Neuronal stem cell (in vitro differentiated cells): ENCODE measurements at regions not wholly inside any gene's neighbourhood (a gene's known extent, or its start where the extent isn't known, plus 50 kb on each side); places are given as distances from the start of the nearest gene placed in this dataset.
"Not testable (repeated sequence)": the region's sequence is repeated elsewhere in the genome, so short reads cannot be mapped to it uniquely, and the experiment has no call there.

Experiments used
- DNase-seq: peaks from one replicate; pipeline ENCODE4 v3.0.0-alpha.2; 2013; ENCODE audit warnings: low spot score
- H2AFZ ChIP-seq: one replicate; pipeline ENCODE4 v1.6.1; 2013; ENCODE audit warnings: mild to moderate bottlenecking, low read length, inconsistent platforms
- H2AK5ac ChIP-seq: 2 replicates; pipeline ENCODE4 v1.6.1; 2013; ENCODE audit warnings: low read depth, mild to moderate bottlenecking, inconsistent platforms, low read length, moderate library complexity, mixed read lengths
- H2BK120ac ChIP-seq: 2 replicates; pipeline ENCODE4 v1.6.1; 2013; ENCODE audit warnings: low read depth, mild to moderate bottlenecking, inconsistent platforms, low read length, moderate library complexity, mixed read lengths
- H2BK12ac ChIP-seq: one replicate; pipeline ENCODE4 v1.6.1; 2013; ENCODE audit warnings: low read length, inconsistent platforms
- H2BK15ac ChIP-seq: 2 replicates; pipeline ENCODE4 v1.6.1; 2013; ENCODE audit warnings: mild to moderate bottlenecking, low read length, inconsistent platforms, mixed read lengths
- H2BK5ac ChIP-seq: one replicate; pipeline ENCODE4 v1.6.1; 2013; ENCODE audit warnings: inconsistent platforms, mild to moderate bottlenecking, low read length, moderate library complexity
- H3K14ac ChIP-seq: one replicate; pipeline ENCODE4 v1.6.1; 2013; ENCODE audit warnings: low read length, inconsistent platforms
- H3K18ac ChIP-seq: 2 replicates; pipeline ENCODE4 v1.6.1; 2013; ENCODE audit warnings: low read length, inconsistent platforms
- H3K23ac ChIP-seq: 2 replicates; pipeline ENCODE4 v1.6.1; 2013; ENCODE audit warnings: low read depth, mild to moderate bottlenecking, mixed read lengths, low read length, inconsistent platforms; ENCODE audit not compliant: poor library complexity
- H3K27ac ChIP-seq: replicated peaks from 3 replicates; pipeline ENCODE4 v1.5.1; 2013; ENCODE audit warnings: low read length, inconsistent platforms
- H3K27me3 ChIP-seq, 3 experiments: 2 replicates each; pipeline ENCODE4 v1.6.1; 2013; ENCODE audit warnings: low read length in 3 of 3, mild to moderate bottlenecking in 2 of 3, inconsistent platforms in 1 of 3, low read depth in 1 of 3, mixed read lengths in 1 of 3, moderate library complexity in 1 of 3; ENCODE audit not compliant: control insufficient read depth in 3 of 3, insufficient read depth in 3 of 3
- H3K36me3 ChIP-seq, 2 donors: replicated peaks in 1 of 2; 2 replicates each; pipeline ENCODE4 v1.6.1; 2013; ENCODE audit warnings: low read length in 2 of 2; ENCODE audit not compliant: control insufficient read depth in 2 of 2, insufficient read depth in 2 of 2
- H3K4ac ChIP-seq: 2 replicates; pipeline ENCODE4 v1.6.1; 2013; ENCODE audit warnings: inconsistent platforms, mild to moderate bottlenecking, low read length, moderate library complexity
- H3K4me1 ChIP-seq, 2 donors: 1 replicate in 1 of 2; 2 replicates in 1 of 2; pipeline ENCODE4 v1.6.1; 2013; ENCODE audit warnings: low read length in 2 of 2, low read depth in 1 of 2; ENCODE audit not compliant: control insufficient read depth in 2 of 2, insufficient read depth in 1 of 2
- H3K4me2 ChIP-seq: one replicate; pipeline ENCODE4 v1.6.1; 2013; ENCODE audit warnings: mild to moderate bottlenecking, low read length, inconsistent platforms; ENCODE audit not compliant: insufficient read depth, poor library complexity, severe bottlenecking
- H3K4me3 ChIP-seq, 2 donors: 2 replicates each; pipeline ENCODE4 v1.5.1; 2013; ENCODE audit warnings: low read length in 2 of 2, mild to moderate bottlenecking in 2 of 2, inconsistent platforms in 1 of 2, moderate library complexity in 1 of 2
- H3K79me1 ChIP-seq: one replicate; pipeline ENCODE4 v1.6.1; 2013; ENCODE audit warnings: low read depth, mild to moderate bottlenecking, inconsistent platforms, low read length, moderate library complexity
- H3K9ac ChIP-seq: one replicate; pipeline ENCODE4 v1.6.1; 2013; ENCODE audit warnings: mild to moderate bottlenecking, low read depth, low read length, inconsistent platforms; ENCODE audit not compliant: poor library complexity
- H3K9me3 ChIP-seq, 2 donors: replicated peaks in 1 of 2; 2 replicates each; pipeline versions ENCODE3 to v1.6.1; 2013; ENCODE audit warnings: low read length in 2 of 2, mild to moderate bottlenecking in 2 of 2, inconsistent platforms in 1 of 2, low read depth in 1 of 2, mixed read lengths in 1 of 2, moderate library complexity in 1 of 2; ENCODE audit not compliant: control insufficient read depth in 2 of 2, insufficient read depth in 1 of 2
- H4K8ac ChIP-seq: one replicate; pipeline ENCODE4 v1.6.1; 2013; ENCODE audit warnings: low read depth, mild to moderate bottlenecking, inconsistent platforms, low read length, moderate library complexity
- H4K91ac ChIP-seq: one replicate; pipeline ENCODE4 v1.6.1; 2013; ENCODE audit warnings: low read length, low read depth, mild to moderate bottlenecking, inconsistent platforms; ENCODE audit not compliant: poor library complexity
- WGBS, 2 donors: extraction: QIAGEN DNeasy Blood & Tissue Kit; methylation state at CpG; one replicate each; pipeline ENCODE4 v1.1.7; 2013; ENCODE audit warnings: missing lambda C conversion rate in 2 of 2, mixed read lengths in 1 of 2; ENCODE audit not compliant: insufficient read length in 2 of 2, insufficient replicate concordance in 1 of 2; ENCODE audit errors: extremely low coverage in 2 of 2; 5-methylcytosine and 5-hydroxymethylcytosine counted together

DNA sequence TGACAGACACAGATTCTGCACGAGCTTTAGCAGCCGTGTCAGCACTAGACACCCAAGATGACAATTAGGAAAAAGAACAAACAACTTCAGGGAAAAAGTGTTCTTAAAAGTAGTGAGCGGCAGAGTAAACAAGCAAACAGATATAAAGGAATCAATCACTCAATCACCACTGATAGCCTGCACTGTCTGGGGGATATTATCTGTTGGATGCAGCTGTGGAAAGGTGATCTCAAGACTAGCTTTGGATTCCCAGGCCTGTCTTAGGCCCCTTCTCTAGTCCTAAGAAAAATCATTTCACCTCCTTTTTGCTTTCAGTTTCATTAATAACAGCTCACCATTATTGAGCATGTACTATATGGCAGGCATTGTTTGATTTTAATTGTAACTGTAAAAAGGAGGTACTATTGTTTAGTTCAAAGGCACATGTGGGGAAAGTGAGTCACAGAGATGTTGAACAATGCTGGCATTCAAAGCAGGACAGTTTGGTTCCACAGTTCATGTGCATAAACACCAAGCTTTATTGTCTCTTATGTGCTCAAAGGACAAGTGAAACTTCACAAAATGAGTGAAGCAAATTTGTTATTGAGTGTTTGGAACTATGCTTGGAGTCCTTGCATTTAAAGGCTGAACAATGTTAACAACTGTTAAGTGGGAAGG, 147.3 kb upstream of the TCF4 start:
- Histone ChIP-seq H3K23ac (no peak overlapping the region), H3K9me3 (no peaks in the 10 kb centered on the region), H3K4ac (no peak overlapping the region), H4K8ac (no peak overlapping the region), H3K79me1 (no peaks in the 10 kb centered on the region), H2BK120ac (no peak overlapping the region), H2AFZ (no peak overlapping the region), H2BK5ac (no peak overlapping the region), H2BK15ac (no peak overlapping the region), H2BK12ac (no peak overlapping the region), H3K4me2 (no peak overlapping the region), H4K91ac (no peak overlapping the region), H3K18ac (no peak overlapping the region), H3K27ac (no peak overlapping the region), H3K4me3 (no peak overlapping the region), H2AK5ac (no peak overlapping the region), H3K9ac (no peak overlapping the region), H3K27me3 (no peaks in the 10 kb centered on the region), H3K14ac (no peak overlapping the region), H3K36me3 (no peaks in the 10 kb centered on the region), H3K4me1 (no peaks in the 10 kb centered on the region)
- no peak for DNase-seq
- no CpG with 5 or more reads among the region's 3 CpGs for WGBS, 2 donors

DNA sequence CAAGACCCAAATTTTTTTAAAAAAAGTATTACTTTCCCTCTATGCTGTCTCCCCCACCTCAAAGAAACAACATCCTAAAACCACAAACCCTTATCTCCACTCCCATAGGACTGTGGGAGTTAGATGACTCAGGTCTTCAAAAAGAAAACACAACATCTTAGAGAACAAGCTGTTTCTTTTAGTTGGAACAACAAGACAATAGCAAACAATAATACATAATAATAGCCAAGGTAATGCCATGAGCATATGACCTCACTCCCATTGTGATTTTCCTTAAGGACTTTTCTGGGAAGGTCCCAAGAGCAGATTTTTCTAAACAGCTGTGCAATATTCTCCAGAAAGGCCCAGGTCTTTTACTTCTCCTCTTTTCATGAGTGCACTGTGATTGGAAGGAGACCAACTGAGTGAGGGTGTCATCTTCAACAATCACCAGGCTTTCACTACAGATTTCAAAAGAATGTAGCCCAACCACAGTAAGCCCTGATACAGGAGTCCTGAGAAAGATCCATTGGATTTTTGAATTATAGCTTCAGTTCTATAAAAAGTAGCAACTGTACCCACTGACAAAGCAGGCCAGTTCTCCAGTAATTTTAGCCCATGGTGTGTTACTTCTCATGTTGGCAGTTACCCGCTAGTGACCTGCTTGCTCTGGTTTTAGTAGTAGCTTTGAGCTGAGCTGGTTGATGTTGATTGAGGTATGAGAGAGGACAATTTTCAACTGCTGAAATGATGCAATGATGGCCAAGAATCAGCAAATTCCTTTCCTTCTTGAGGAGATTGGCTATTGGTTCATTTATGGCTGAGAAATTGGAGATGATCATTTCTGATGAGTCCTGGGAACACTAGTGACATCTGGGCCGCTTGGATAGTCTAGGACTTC, 144.5 kb upstream of the TCF4 start:
- no peak overlapping the region for H3K23ac ChIP-seq
- no peak overlapping the region for H2BK120ac ChIP-seq
- no peak overlapping the region for H3K4me3 ChIP-seq
- H4K91ac ChIP-seq, result no peak overlapping the region
- H4K8ac ChIP-seq, result no peak overlapping the region
- H2BK5ac ChIP-seq, result no peak overlapping the region
- H2AK5ac ChIP-seq, result no peak overlapping the region
- H3K9me3 ChIP-seq, result no peaks in the 10 kb centered on the region
- no peak overlapping the region for H3K18ac ChIP-seq
- H3K9ac ChIP-seq, result no peak overlapping the region
- no peaks in the 10 kb centered on the region for H3K36me3 ChIP-seq
- no peak overlapping the region for H3K14ac ChIP-seq
- no peak overlapping the region for H3K4me2 ChIP-seq
- H3K27ac ChIP-seq, result no peak overlapping the region
- WGBS, 2 donors, result no CpG with 5 or more reads among the region's 2 CpGs
- H2AFZ ChIP-seq, result peak overlapping the region; percentile 6
- no peaks in the 10 kb centered on the region for H3K27me3 ChIP-seq
- no peak overlapping the region for H2BK15ac ChIP-seq
- no peak overlapping the region for H2BK12ac ChIP-seq
- no peak overlapping the region for H3K4ac ChIP-seq
- DNase-seq, result no peak
- no peaks in the 10 kb centered on the region for H3K79me1 ChIP-seq
- H3K4me1 ChIP-seq, result no peaks in the 10 kb centered on the region

DNA sequence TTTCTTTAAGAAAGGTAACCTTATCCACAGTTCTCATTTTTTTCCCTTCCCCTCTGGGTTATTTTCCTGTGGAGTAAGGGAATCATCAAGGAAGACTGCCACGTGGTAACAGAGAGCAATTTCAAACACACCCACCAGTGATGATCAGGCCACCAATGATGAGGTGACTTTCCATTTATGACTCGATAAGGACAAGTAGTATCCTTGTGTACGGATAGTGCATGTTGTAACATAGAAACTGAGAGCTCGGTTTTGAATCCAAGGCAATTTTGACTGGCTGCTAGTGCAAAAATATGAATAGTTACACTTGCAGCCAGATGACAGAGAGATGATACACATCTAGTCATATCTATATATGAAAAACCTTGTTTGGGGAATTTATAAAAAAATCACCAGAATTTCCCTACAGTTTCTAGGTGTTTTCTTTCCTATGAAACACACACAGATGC, 143.6 kb upstream of the TCF4 start:
- no peak overlapping the region for H3K4me2 ChIP-seq
- no peak overlapping the region for H2AK5ac ChIP-seq
- no peak overlapping the region for H3K27ac ChIP-seq
- H2BK5ac ChIP-seq, result no peak overlapping the region
- DNase-seq, result no peak
- no peak overlapping the region for H3K23ac ChIP-seq
- no peak overlapping the region for H2BK120ac ChIP-seq
- no peak overlapping the region for H3K14ac ChIP-seq
- no peak overlapping the region for H4K91ac ChIP-seq
- H2AFZ ChIP-seq, result peak overlapping the region; percentile 6
- no peak overlapping the region for H3K4me3 ChIP-seq
- H2BK15ac ChIP-seq, result no peak overlapping the region
- no peak overlapping the region for H3K18ac ChIP-seq
- H3K4ac ChIP-seq, result no peak overlapping the region
- no CpG with 5 or more reads among the region's 4 CpGs for WGBS, 2 donors
- H3K9me3 ChIP-seq, result no peaks in the 10 kb centered on the region
- no peak overlapping the region for H2BK12ac ChIP-seq
- H3K9ac ChIP-seq, result no peak overlapping the region
- H3K79me1 ChIP-seq, result no peaks in the 10 kb centered on the region
- no peaks in the 10 kb centered on the region for H3K27me3 ChIP-seq
- H4K8ac ChIP-seq, result no peak overlapping the region
- H3K36me3 ChIP-seq, result no peaks in the 10 kb centered on the region
- H3K4me1 ChIP-seq, result no peaks in the 10 kb centered on the region

DNA sequence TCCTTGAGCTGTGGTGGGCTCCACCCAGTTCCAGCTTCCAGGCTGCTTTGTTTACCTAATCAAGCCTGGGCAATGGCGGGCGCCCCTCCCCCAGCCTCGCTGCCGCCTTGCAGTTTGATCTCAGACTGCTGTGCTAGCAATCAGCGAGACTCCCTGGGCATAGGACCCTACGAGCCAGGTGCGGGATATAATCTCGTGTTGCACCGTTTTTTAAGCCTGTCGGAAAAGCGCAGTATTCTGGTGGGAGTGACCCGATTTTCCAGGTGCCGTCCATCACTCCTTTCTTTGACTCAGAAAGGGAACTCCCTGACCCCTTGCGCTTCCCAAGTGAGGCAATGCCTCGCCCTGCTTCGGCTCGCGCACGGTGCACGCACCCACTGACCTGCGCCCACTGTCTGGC, 133.0 kb upstream of the TCF4 start:
- not testable (repeated sequence) for H3K27me3 ChIP-seq, H4K8ac ChIP-seq, H3K79me1 ChIP-seq, H4K91ac ChIP-seq, H3K14ac ChIP-seq, H3K18ac ChIP-seq, H2AK5ac ChIP-seq, H2BK15ac ChIP-seq, DNase-seq, H3K27ac ChIP-seq, H2BK12ac ChIP-seq, H3K9me3 ChIP-seq, H3K4ac ChIP-seq, H2BK120ac ChIP-seq, H2AFZ ChIP-seq, H3K4me2 ChIP-seq, H3K4me1 ChIP-seq, H3K9ac ChIP-seq, H3K23ac ChIP-seq, H2BK5ac ChIP-seq, H3K36me3 ChIP-seq, H3K4me3 ChIP-seq
- no CpG with 5 or more reads among the region's 21 CpGs for WGBS, 2 donors
